Liver (tissue), 3 donors: ENCODE measurements at regions not wholly inside any gene's neighbourhood (a gene's known extent, or its start where the extent isn't known, plus 50 kb on each side); places are given as distances from the start of the nearest gene placed in this dataset.

Experiments used
- ATF3 ChIP-seq: IDR thresholded peaks from 2 replicates; pipeline ENCODE4 v1.6.1; 2016; ENCODE audit warnings: antibody characterized with exemption
- EGR1 ChIP-seq, 2 donors: IDR thresholded peaks; 2 replicates each; pipeline ENCODE4 v1.6.1; 2016 to 2018; ENCODE audit warnings: antibody characterized with exemption in 2 of 2, low read depth in 2 of 2
- GABPA ChIP-seq, 2 donors: IDR thresholded peaks in 1 of 2; conservative IDR thresholded peaks in 1 of 2; 2 replicates each; pipeline ENCODE4 v1.6.1; 2016; ENCODE audit warnings: antibody characterized with exemption in 2 of 2, mild to moderate bottlenecking in 1 of 2, moderate library complexity in 1 of 2
- HNF4A ChIP-seq, 2 donors: conservative IDR thresholded peaks; 2 replicates each; pipeline ENCODE4 v1.6.1; 2016; ENCODE audit warnings: antibody characterized with exemption in 2 of 2, mild to moderate bottlenecking in 2 of 2
- JUND ChIP-seq, 2 donors: IDR thresholded peaks; 2 replicates each; pipeline ENCODE4 v1.6.1; 2016; ENCODE audit warnings: antibody characterized with exemption in 2 of 2
- MAX ChIP-seq: IDR thresholded peaks from 2 replicates; pipeline ENCODE4 v1.6.1; 2016; ENCODE audit warnings: antibody characterized with exemption
- RAD21 ChIP-seq, 2 donors: IDR thresholded peaks; 2 replicates each; pipeline ENCODE4 v1.6.1; 2016; ENCODE audit warnings: antibody characterized with exemption in 2 of 2, mild to moderate bottlenecking in 2 of 2
- SP1 ChIP-seq: IDR thresholded peaks from 2 replicates; pipeline ENCODE4 v1.6.1; 2018; ENCODE audit warnings: antibody characterized with exemption, mild to moderate bottlenecking
- TAF1 ChIP-seq: conservative IDR thresholded peaks from 2 replicates; pipeline ENCODE4 v1.6.1; 2016; ENCODE audit warnings: antibody characterized with exemption, mild to moderate bottlenecking
- YY1 ChIP-seq: IDR thresholded peaks from 2 replicates; pipeline ENCODE4 v1.6.1; 2016; ENCODE audit warnings: antibody characterized with exemption, mild to moderate bottlenecking
- TF ChIP-seq, protein P1 (sequence below): fragments of 150-350 bp; IDR thresholded peaks from 2 replicates; pipeline ENCODE4 v1.5.1; 2017; ENCODE audit warnings: improper control_type of control experiment, low read depth, low read length; ENCODE audit not compliant: missing input control
- TF ChIP-seq, protein P2 (sequence below): IDR thresholded peaks from 2 replicates; pipeline ENCODE4 v1.6.1; 2016; ENCODE audit warnings: antibody characterized with exemption, mild to moderate bottlenecking
- TF ChIP-seq, protein P3 (sequence below): IDR thresholded peaks from 2 replicates; pipeline ENCODE4 v1.6.1; 2016; ENCODE audit warnings: antibody characterized with exemption
- donor health status: healthy.
- donor health status: healthy.

DNA sequence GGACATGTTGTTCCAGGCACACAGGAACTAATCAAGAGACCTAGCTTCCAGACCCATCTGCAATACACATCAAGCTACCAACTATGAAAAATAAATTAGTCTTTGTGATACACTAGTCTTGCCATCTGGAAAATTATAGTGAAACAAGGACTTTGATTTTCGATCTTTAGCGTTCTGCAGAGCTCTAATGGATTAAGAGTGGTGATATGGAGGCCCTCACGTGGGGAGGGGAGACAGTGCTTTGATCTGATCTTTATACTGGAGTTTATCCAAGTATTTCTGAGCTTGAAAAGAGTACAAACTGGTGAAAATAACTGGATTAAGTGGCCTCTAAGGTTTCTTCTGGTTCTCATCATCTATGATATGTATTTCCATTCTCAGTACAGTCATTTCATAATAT, 273.4 kb upstream of the CDH7 start:
- no peak for TF ChIP-seq JUND (IDR thresholded peaks at IDR 0.05)
- TF ChIP-seq SP1, result no peak
- TF ChIP-seq TAF1, result no peak
- no peak for TF ChIP-seq ATF3
- TF ChIP-seq, protein P1, sequence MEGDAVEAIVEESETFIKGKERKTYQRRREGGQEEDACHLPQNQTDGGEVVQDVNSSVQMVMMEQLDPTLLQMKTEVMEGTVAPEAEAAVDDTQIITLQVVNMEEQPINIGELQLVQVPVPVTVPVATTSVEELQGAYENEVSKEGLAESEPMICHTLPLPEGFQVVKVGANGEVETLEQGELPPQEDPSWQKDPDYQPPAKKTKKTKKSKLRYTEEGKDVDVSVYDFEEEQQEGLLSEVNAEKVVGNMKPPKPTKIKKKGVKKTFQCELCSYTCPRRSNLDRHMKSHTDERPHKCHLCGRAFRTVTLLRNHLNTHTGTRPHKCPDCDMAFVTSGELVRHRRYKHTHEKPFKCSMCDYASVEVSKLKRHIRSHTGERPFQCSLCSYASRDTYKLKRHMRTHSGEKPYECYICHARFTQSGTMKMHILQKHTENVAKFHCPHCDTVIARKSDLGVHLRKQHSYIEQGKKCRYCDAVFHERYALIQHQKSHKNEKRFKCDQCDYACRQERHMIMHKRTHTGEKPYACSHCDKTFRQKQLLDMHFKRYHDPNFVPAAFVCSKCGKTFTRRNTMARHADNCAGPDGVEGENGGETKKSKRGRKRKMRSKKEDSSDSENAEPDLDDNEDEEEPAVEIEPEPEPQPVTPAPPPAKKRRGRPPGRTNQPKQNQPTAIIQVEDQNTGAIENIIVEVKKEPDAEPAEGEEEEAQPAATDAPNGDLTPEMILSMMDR, result no peak
- no peak for TF ChIP-seq MAX
- no peak for TF ChIP-seq EGR1 (IDR thresholded peaks at IDR 0.05; ENCODE audit: low read depth in 2 of 2)
- TF ChIP-seq, protein P2, sequence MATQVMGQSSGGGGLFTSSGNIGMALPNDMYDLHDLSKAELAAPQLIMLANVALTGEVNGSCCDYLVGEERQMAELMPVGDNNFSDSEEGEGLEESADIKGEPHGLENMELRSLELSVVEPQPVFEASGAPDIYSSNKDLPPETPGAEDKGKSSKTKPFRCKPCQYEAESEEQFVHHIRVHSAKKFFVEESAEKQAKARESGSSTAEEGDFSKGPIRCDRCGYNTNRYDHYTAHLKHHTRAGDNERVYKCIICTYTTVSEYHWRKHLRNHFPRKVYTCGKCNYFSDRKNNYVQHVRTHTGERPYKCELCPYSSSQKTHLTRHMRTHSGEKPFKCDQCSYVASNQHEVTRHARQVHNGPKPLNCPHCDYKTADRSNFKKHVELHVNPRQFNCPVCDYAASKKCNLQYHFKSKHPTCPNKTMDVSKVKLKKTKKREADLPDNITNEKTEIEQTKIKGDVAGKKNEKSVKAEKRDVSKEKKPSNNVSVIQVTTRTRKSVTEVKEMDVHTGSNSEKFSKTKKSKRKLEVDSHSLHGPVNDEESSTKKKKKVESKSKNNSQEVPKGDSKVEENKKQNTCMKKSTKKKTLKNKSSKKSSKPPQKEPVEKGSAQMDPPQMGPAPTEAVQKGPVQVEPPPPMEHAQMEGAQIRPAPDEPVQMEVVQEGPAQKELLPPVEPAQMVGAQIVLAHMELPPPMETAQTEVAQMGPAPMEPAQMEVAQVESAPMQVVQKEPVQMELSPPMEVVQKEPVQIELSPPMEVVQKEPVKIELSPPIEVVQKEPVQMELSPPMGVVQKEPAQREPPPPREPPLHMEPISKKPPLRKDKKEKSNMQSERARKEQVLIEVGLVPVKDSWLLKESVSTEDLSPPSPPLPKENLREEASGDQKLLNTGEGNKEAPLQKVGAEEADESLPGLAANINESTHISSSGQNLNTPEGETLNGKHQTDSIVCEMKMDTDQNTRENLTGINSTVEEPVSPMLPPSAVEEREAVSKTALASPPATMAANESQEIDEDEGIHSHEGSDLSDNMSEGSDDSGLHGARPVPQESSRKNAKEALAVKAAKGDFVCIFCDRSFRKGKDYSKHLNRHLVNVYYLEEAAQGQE, result no peak
- TF ChIP-seq YY1, result no peak
- TF ChIP-seq RAD21 (IDR thresholded peaks at IDR 0.05), result no peak
- TF ChIP-seq HNF4A (conservative IDR thresholded peaks at IDR 0.05), result no peak
- TF ChIP-seq, protein P3, sequence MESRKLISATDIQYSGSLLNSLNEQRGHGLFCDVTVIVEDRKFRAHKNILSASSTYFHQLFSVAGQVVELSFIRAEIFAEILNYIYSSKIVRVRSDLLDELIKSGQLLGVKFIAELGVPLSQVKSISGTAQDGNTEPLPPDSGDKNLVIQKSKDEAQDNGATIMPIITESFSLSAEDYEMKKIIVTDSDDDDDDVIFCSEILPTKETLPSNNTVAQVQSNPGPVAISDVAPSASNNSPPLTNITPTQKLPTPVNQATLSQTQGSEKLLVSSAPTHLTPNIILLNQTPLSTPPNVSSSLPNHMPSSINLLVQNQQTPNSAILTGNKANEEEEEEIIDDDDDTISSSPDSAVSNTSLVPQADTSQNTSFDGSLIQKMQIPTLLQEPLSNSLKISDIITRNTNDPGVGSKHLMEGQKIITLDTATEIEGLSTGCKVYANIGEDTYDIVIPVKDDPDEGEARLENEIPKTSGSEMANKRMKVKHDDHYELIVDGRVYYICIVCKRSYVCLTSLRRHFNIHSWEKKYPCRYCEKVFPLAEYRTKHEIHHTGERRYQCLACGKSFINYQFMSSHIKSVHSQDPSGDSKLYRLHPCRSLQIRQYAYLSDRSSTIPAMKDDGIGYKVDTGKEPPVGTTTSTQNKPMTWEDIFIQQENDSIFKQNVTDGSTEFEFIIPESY, result no peak
- no peak for TF ChIP-seq GABPA (IDR thresholded peaks at IDR 0.05 in 1 of 2, conservative IDR thresholded peaks at IDR 0.05 in 1 of 2)
